Upper lobe of left lung (tissue), 4 donors: ENCODE measurements at regions not wholly inside any gene's neighbourhood (a gene's known extent, or its start where the extent isn't known, plus 50 kb on each side); places are given as distances from the start of the nearest gene placed in this dataset.

Source experiments
- EP300 ChIP-seq, 4 donors: sonication (generic); formaldehyde crosslinking; IDR thresholded peaks; one replicate each; pipeline ENCODE4 v1.5.1; 2017; ENCODE audit warnings: antibody characterized with exemption in 4 of 4, control low read depth in 2 of 4
- POLR2A ChIP-seq, 4 donors: fragments of 450-650 bp; IDR thresholded peaks; one replicate each; pipeline ENCODE4 v1.5.1; 2016 to 2017; ENCODE audit warnings: antibody characterized with exemption in 4 of 4, mild to moderate bottlenecking in 2 of 4
- POLR2AphosphoS5 ChIP-seq, 2 donors: sonication (generic); formaldehyde crosslinking; IDR thresholded peaks; one replicate each; pipeline ENCODE4 v1.5.1; 2017; ENCODE audit warnings: antibody characterized with exemption in 2 of 2
- TF ChIP-seq, protein P1 (sequence below), 6 experiments: fragments of 450-650 bp in 4 of 6; fragments of 200-600 bp in 2 of 6; sonication (generic) in 2 of 6; IDR thresholded peaks; one replicate each; pipeline ENCODE4 v1.5.1; 2016 to 2019; ENCODE audit warnings: antibody characterized with exemption in 6 of 6

DNA sequence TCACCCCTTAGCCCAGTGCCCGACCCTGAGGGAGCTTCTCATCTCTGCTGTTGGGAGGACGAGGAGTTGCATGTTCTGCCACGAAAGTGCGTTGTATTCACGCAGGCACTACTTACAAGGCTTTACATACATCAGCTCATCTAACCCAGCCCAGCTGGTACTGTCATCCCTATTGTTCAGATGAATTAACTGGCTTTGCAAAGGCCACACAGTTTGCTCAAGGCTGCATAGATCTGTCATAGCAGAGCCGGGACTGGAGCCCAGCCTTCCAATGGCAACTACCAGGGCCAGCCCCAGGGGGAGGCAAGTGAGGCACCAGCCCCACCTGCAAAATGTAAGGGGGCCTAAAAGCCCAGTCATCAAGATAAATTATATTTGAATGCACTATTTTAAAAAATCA, 257.6 kb downstream of the NFATC2 start:
- TF ChIP-seq, protein P1, sequence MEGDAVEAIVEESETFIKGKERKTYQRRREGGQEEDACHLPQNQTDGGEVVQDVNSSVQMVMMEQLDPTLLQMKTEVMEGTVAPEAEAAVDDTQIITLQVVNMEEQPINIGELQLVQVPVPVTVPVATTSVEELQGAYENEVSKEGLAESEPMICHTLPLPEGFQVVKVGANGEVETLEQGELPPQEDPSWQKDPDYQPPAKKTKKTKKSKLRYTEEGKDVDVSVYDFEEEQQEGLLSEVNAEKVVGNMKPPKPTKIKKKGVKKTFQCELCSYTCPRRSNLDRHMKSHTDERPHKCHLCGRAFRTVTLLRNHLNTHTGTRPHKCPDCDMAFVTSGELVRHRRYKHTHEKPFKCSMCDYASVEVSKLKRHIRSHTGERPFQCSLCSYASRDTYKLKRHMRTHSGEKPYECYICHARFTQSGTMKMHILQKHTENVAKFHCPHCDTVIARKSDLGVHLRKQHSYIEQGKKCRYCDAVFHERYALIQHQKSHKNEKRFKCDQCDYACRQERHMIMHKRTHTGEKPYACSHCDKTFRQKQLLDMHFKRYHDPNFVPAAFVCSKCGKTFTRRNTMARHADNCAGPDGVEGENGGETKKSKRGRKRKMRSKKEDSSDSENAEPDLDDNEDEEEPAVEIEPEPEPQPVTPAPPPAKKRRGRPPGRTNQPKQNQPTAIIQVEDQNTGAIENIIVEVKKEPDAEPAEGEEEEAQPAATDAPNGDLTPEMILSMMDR (IDR thresholded peaks at IDR 0.05): no peak
- TF ChIP-seq POLR2AphosphoS5 (IDR thresholded peaks at IDR 0.05) (no peak), POLR2A (IDR thresholded peaks at IDR 0.05) (no peak), EP300 (IDR thresholded peaks at IDR 0.05) (no peak)
